ENCODE measurements at regions not wholly inside any gene's neighbourhood (a gene's known extent, or its start where the extent isn't known, plus 50 kb on each side); places are given as distances from the start of the nearest gene placed in this dataset.

- no peak overlapping the region for H3K9ac ChIP-seq (ENCODE audit: low read depth in 2 of 2, low read length in 2 of 2)
- no peaks in the 10 kb centered on the region for H3K27me3 ChIP-seq
- no peaks in the 10 kb centered on the region for H3K4me1 ChIP-seq
- intact Hi-C loops (cut with DNase I) = no loop called here
- TF ChIP-seq, protein P1, sequence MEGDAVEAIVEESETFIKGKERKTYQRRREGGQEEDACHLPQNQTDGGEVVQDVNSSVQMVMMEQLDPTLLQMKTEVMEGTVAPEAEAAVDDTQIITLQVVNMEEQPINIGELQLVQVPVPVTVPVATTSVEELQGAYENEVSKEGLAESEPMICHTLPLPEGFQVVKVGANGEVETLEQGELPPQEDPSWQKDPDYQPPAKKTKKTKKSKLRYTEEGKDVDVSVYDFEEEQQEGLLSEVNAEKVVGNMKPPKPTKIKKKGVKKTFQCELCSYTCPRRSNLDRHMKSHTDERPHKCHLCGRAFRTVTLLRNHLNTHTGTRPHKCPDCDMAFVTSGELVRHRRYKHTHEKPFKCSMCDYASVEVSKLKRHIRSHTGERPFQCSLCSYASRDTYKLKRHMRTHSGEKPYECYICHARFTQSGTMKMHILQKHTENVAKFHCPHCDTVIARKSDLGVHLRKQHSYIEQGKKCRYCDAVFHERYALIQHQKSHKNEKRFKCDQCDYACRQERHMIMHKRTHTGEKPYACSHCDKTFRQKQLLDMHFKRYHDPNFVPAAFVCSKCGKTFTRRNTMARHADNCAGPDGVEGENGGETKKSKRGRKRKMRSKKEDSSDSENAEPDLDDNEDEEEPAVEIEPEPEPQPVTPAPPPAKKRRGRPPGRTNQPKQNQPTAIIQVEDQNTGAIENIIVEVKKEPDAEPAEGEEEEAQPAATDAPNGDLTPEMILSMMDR (IDR thresholded peaks at IDR 0.05) = no peak
- no peaks in the 10 kb centered on the region for H3K36me3 ChIP-seq
- no peak overlapping the region for H3K4me3 ChIP-seq
- no peak overlapping the region for H3K27ac ChIP-seq
- DNase-seq = no peak
- no peaks in the 10 kb centered on the region for H3K9me3 ChIP-seq
Observed at GRCh38 chr14:88085736-88086135, 80.8 kb downstream of the GPR65 start.

- Histone ChIP-seq H3K36me3 (no peaks in the 10 kb centered on the region), H3K9me3 (no peaks in the 10 kb centered on the region), H3K9ac (ENCODE audit: low read depth in 2 of 2, low read length in 2 of 2) (no peak overlapping the region), H3K27ac (no peak overlapping the region), H3K4me1 (no peaks in the 10 kb centered on the region), H3K4me3 (no peak overlapping the region), H3K27me3 (no peaks in the 10 kb centered on the region)
- DNase-seq = no peak
- intact Hi-C loops (cut with DNase I) = no loop called here
- TF ChIP-seq, protein P1 (IDR thresholded peaks at IDR 0.05) = no peak
Observed at GRCh38 chr14:88089445-88089844, 84.5 kb downstream of the GPR65 start.

DNA sequence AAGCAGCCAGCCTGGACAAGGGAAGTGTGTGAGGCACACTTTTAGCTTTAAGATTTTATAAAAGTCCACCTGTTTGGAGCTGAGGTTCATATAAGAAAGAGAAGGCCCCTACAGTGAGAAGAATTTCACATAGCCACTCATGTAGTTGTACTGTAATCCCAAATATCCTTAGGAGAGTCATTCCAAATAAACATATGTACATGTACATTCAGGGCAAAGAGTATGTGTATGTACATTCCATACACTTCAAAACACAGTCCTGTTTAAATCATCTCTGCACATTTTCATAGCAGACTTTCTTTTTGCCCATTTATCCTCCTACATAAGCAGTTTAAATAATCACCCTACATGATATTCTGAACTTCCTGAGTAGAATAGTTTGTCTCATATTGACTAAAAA, 87.6 kb downstream of the GPR65 start:
- H3K9me3 ChIP-seq = no peaks in the 10 kb centered on the region
- H3K27me3 ChIP-seq = no peaks in the 10 kb centered on the region
- H3K9ac ChIP-seq (ENCODE audit: low read depth in 2 of 2, low read length in 2 of 2) = no peak overlapping the region
- TF ChIP-seq, protein P1 (IDR thresholded peaks at IDR 0.05) = no peak
- DNase-seq = no peak
- no peaks in the 10 kb centered on the region for H3K4me1 ChIP-seq
- no peak overlapping the region for H3K4me3 ChIP-seq
- intact Hi-C loops (cut with DNase I) = no loop called here
- no peaks in the 10 kb centered on the region for H3K36me3 ChIP-seq
- no peak overlapping the region for H3K27ac ChIP-seq

DNA sequence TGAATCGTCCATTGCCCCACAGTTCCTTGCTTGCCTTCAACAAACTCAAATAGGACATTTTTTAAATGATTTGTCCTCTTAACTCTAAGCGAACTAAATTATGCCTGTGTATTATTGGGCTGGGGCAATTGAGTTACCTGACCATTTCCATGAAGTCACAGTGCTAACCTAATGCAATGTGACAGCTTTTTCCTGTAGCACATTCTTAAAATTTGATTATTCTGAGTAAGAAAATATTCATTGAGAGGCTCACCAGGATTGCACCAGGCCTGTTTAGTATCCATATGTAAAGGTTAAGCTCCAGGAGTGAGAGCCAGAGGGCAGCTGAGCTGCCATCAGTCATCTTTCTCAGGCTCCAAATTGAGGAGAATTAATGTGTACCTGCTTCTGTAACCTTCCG, 90.9 kb downstream of the GPR65 start:
- Histone ChIP-seq H3K9me3 (no peaks in the 10 kb centered on the region), H3K27me3 (no peaks in the 10 kb centered on the region), H3K36me3 (no peaks in the 10 kb centered on the region), H3K9ac (ENCODE audit: low read depth in 2 of 2, low read length in 2 of 2) (no peak overlapping the region), H3K4me1 (no peaks in the 10 kb centered on the region), H3K4me3 (no peak overlapping the region), H3K27ac (no peak overlapping the region)
- intact Hi-C loops (cut with DNase I) = no loop called here
- no peak for DNase-seq
- TF ChIP-seq, protein P1 (IDR thresholded peaks at IDR 0.05) = no peak

DNA sequence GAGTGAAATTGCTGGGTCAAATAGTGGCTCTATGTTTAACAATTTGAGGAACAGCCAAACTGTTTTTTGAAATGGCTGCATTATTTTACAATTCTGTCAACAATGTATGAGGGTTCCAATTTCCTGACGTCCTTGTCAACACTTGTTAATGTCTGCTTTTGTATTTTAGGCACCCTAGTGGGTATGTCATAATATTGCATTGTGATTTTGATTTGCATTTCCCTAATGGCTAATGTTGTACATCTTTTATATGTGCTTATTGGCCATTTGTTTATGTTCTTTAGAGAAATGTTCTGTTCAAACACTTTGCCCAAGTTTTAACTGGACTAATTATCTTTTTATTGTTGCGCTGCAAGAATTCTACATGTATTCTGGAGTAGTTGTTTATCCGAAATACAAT, 93.2 kb downstream of the GPR65 start:
- Histone ChIP-seq H3K27me3 (no peaks in the 10 kb centered on the region), H3K4me3 (no peak overlapping the region), H3K9me3 (no peaks in the 10 kb centered on the region), H3K36me3 (no peaks in the 10 kb centered on the region), H3K9ac (ENCODE audit: low read depth in 2 of 2, low read length in 2 of 2) (no peak overlapping the region), H3K27ac (no peak overlapping the region), H3K4me1 (no peaks in the 10 kb centered on the region)
- TF ChIP-seq, protein P1 (IDR thresholded peaks at IDR 0.05) = no peak
- intact Hi-C loops (cut with DNase I) = no loop called here
- DNase-seq = no peak

GRCh38 chr14:88104710-88105109, 99.8 kb downstream of the GPR65 start:
- Histone ChIP-seq H3K4me3 (no peak overlapping the region), H3K36me3 (no peaks in the 10 kb centered on the region), H3K9me3 (no peaks in the 10 kb centered on the region), H3K9ac (ENCODE audit: low read depth in 2 of 2, low read length in 2 of 2) (no peak overlapping the region), H3K27me3 (no peaks in the 10 kb centered on the region), H3K27ac (no peak overlapping the region), H3K4me1 (no peaks in the 10 kb centered on the region)
- no peak for DNase-seq
- TF ChIP-seq, protein P1 (IDR thresholded peaks at IDR 0.05) = no peak
- intact Hi-C loops (cut with DNase I) = no loop called here
